Hepatocyte (in vitro differentiated cells): ENCODE measurements at regions not wholly inside any gene's neighbourhood (a gene's known extent, or its start where the extent isn't known, plus 50 kb on each side); places are given as distances from the start of the nearest gene placed in this dataset.
"Not testable (repeated sequence)": the region's sequence is repeated elsewhere in the genome, so short reads cannot be mapped to it uniquely, and the experiment has no call there.

Experiments
- DNase-seq: peaks from one replicate; pipeline ENCODE4 v3.0.0-alpha.2; 2016; ENCODE audit warnings: low spot score
- H2AFZ ChIP-seq: fragments of 200-600 bp; sonication (generic); 2 replicates; pipeline ENCODE4 v1.6.0; 2016; ENCODE audit warnings: antibody characterized with exemption, mild to moderate bottlenecking
- H3K27ac ChIP-seq: fragments of 200-600 bp; sonication (generic); 2 replicates; pipeline ENCODE4 v1.5.1; 2016; ENCODE audit warnings: mild to moderate bottlenecking
- H3K27me3 ChIP-seq: fragments of 200-600 bp; sonication (generic); 2 replicates; pipeline ENCODE4 v1.6.1; 2016
- H3K36me3 ChIP-seq: fragments of 200-600 bp; sonication (generic); replicated peaks from 2 replicates; pipeline ENCODE4 v1.5.1; 2016; ENCODE audit warnings: low read depth; ENCODE audit not compliant: insufficient read depth
- H3K4me1 ChIP-seq: fragments of 200-600 bp; sonication (generic); 2 replicates; pipeline ENCODE4 v1.5.1; 2016; ENCODE audit warnings: mild to moderate bottlenecking, moderate library complexity; ENCODE audit not compliant: insufficient read depth
- H3K4me2 ChIP-seq: fragments of 200-600 bp; sonication (generic); 2 replicates; pipeline ENCODE4 v1.6.0; 2016
- H3K4me3 ChIP-seq: fragments of 200-600 bp; sonication (generic); 2 replicates; pipeline ENCODE4 v1.5.1; 2016; ENCODE audit warnings: mild to moderate bottlenecking
- H3K79me2 ChIP-seq: fragments of 200-600 bp; sonication (generic); 2 replicates; pipeline ENCODE4 v1.6.0; 2017; ENCODE audit warnings: mild to moderate bottlenecking
- H3K9me2 ChIP-seq: fragments of 200-600 bp; sonication (generic); replicated peaks from 2 replicates; pipeline ENCODE4 v1.6.0; 2017; ENCODE audit warnings: mild to moderate bottlenecking; ENCODE audit not compliant: insufficient read depth
- H3K9me3 ChIP-seq: fragments of 200-600 bp; sonication (generic); 2 replicates; pipeline ENCODE4 v1.5.1; 2016; ENCODE audit warnings: low read depth, mild to moderate bottlenecking
- H4K20me1 ChIP-seq: fragments of 200-600 bp; sonication (generic); 2 replicates; pipeline ENCODE4 v1.6.0; 2016; ENCODE audit warnings: mild to moderate bottlenecking; ENCODE audit not compliant: insufficient read depth, poor library complexity, severe bottlenecking
- EZH2 ChIP-seq: fragments of 200-600 bp; sonication (generic); IDR thresholded peaks from 2 replicates; pipeline ENCODE4 v1.6.1; 2016; ENCODE audit warnings: antibody characterized with exemption, mild to moderate bottlenecking, borderline replicate concordance
- EZH2phosphoT487 ChIP-seq: fragments of 200-600 bp; sonication (generic); IDR thresholded peaks from one replicate; pipeline ENCODE4 v1.6.1; 2018; ENCODE audit warnings: antibody characterized with exemption, mild to moderate bottlenecking, low read depth, moderate library complexity; ENCODE audit not compliant: unreplicated experiment, severe bottlenecking
- WGBS: methylation state at CpG from one replicate; pipeline ENCODE4 v1.1.6; 2016; ENCODE audit warnings: low lambda C conversion rate; ENCODE audit errors: missing lambda C conversion rate; 5-methylcytosine and 5-hydroxymethylcytosine counted together
- TF ChIP-seq, protein P1 (sequence below): fragments of 200-600 bp; sonication (generic); IDR thresholded peaks from 2 replicates; pipeline ENCODE4 v1.5.1; 2016; ENCODE audit warnings: antibody characterized with exemption, mild to moderate bottlenecking; ENCODE audit not compliant: poor library complexity

DNA sequence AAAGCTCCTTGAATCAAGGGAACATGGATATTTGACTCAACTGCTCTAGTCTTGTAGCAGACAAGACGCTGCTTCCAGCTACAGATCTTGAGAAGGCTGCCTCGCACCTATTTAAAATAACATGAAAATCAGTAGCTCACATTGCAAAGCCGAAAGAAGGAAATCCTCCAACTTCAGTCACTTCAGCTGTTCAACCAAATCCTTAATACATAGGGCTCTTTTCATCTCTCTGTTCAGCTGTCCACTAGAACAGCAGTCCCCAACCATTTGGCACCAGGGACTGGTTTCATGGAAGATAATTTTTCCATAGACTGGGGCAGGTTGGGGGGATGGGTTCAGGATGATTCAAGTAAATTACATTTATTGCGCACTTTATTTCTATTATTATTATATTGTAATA lies 1116.0 kb upstream of the TMEM132C start:
- Histone ChIP-seq H4K20me1 (no peaks in the 10 kb centered on the region), H3K4me3 (no peak overlapping the region), H3K27me3 (no peaks in the 10 kb centered on the region), H3K4me1 (no peaks in the 10 kb centered on the region), H3K4me2 (no peak overlapping the region), H3K27ac (no peak overlapping the region), H3K9me3 (no peaks in the 10 kb centered on the region), H3K79me2 (no peaks in the 10 kb centered on the region), H3K9me2 (no peaks in the 10 kb centered on the region), H2AFZ (no peak overlapping the region), H3K36me3 (no peaks in the 10 kb centered on the region)
- no peak for DNase-seq
- no peak for TF ChIP-seq EZH2
- TF ChIP-seq EZH2phosphoT487 = no peak
- TF ChIP-seq, protein P1, sequence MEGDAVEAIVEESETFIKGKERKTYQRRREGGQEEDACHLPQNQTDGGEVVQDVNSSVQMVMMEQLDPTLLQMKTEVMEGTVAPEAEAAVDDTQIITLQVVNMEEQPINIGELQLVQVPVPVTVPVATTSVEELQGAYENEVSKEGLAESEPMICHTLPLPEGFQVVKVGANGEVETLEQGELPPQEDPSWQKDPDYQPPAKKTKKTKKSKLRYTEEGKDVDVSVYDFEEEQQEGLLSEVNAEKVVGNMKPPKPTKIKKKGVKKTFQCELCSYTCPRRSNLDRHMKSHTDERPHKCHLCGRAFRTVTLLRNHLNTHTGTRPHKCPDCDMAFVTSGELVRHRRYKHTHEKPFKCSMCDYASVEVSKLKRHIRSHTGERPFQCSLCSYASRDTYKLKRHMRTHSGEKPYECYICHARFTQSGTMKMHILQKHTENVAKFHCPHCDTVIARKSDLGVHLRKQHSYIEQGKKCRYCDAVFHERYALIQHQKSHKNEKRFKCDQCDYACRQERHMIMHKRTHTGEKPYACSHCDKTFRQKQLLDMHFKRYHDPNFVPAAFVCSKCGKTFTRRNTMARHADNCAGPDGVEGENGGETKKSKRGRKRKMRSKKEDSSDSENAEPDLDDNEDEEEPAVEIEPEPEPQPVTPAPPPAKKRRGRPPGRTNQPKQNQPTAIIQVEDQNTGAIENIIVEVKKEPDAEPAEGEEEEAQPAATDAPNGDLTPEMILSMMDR = no peak
- WGBS = 93% methylated on average over 4 of the region's 4 CpGs

GRCh38 chr12:127153996-127154395 lies 1113.0 kb upstream of the TMEM132C start:
- DNase-seq = no peak
- TF ChIP-seq EZH2 = no peak
- TF ChIP-seq, protein P1 = no peak
- TF ChIP-seq EZH2phosphoT487 = no peak

GRCh38 chr12:127154830-127155229 lies 1112.1 kb upstream of the TMEM132C start:
- H3K9me3 ChIP-seq, H3K4me2 ChIP-seq, H3K27me3 ChIP-seq, DNase-seq, H3K27ac ChIP-seq, H3K4me1 ChIP-seq, H4K20me1 ChIP-seq, H3K36me3 ChIP-seq, H3K79me2 ChIP-seq, H3K9me2 ChIP-seq, H3K4me3 ChIP-seq, H2AFZ ChIP-seq: not testable (repeated sequence)
- 100% methylated on average over 1 of the region's 1 CpG for WGBS

More at GRCh38 chr12:127153996-127154395, 1113.0 kb upstream of the TMEM132C start:
- Histone ChIP-seq H3K27ac (no peak overlapping the region), H3K36me3 (no peaks in the 10 kb centered on the region), H3K4me2 (no peak overlapping the region), H3K4me1 (no peaks in the 10 kb centered on the region), H3K9me2 (no peaks in the 10 kb centered on the region), H3K79me2 (no peaks in the 10 kb centered on the region), H3K27me3 (no peaks in the 10 kb centered on the region), H3K9me3 (no peaks in the 10 kb centered on the region), H4K20me1 (no peaks in the 10 kb centered on the region), H3K4me3 (no peak overlapping the region), H2AFZ (no peak overlapping the region)
- WGBS = 87% methylated on average over 15 of the region's 15 CpGs

- H3K4me2 ChIP-seq, H3K36me3 ChIP-seq, H3K4me1 ChIP-seq, H4K20me1 ChIP-seq, DNase-seq, H3K27me3 ChIP-seq, H3K9me3 ChIP-seq, H3K27ac ChIP-seq, H3K79me2 ChIP-seq, H2AFZ ChIP-seq, H3K4me3 ChIP-seq, H3K9me2 ChIP-seq: not testable (repeated sequence)
- 90% methylated on average over 5 of the region's 5 CpGs for WGBS
Observed at GRCh38 chr12:127155935-127156619, 1110.9 kb upstream of the TMEM132C start.

DNA sequence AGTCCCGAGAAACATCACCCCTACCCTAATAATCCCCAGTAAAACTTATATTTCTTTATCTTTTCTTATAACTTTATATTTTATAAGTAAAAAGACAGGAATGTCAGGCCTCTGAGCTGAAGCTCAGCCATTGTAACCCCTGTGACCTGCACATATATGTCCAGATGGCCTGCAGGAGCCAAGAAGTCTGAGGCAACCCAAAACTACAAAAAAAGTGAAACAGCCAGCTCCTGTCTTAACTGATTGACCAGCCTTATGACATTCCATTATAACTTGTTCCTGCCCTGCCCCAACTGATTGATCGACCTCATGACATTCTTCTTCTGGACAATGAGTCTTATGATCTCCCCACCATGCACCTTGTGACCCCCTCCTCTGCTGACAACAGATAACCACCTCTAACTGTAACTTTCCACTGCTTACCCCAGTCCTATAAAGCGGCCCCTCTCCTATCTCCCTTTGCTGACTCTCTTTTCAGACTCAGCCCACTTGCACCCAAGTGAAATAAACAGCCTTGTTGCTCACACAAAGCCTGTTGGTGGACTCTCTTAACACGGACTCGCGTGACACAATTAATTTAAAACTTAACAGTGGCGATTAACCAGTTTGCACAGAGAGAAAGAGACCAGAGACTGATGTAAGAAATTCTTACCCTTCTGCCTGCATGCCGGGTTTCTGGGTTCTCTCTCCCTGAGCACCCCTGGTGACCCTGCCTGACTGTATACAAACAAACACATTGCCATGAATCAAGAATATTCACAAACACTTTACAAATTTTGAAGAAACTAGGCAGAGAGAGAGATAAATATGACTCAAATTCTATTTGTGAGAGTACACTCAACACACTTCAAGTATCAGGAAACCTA lies 1109.2 kb upstream of the TMEM132C start:
- H3K9me3 ChIP-seq, H4K20me1 ChIP-seq, H3K4me3 ChIP-seq, H3K4me2 ChIP-seq, H3K27ac ChIP-seq, H2AFZ ChIP-seq, H3K4me1 ChIP-seq, DNase-seq, H3K9me2 ChIP-seq, H3K79me2 ChIP-seq, H3K36me3 ChIP-seq, H3K27me3 ChIP-seq: not testable (repeated sequence)
- 80% methylated on average over 8 of the region's 8 CpGs for WGBS
